SJCRH30 (cell line): ENCODE measurements at regions not wholly inside any gene's neighbourhood (a gene's known extent, or its start where the extent isn't known, plus 50 kb on each side); places are given as distances from the start of the nearest gene placed in this dataset.

Experiments used
- DNase-seq, 2 experiments: peaks; one replicate each; pipeline ENCODE4 v3.0.0-alpha.2; 2015 to 2020
- H3K27ac ChIP-seq: fragments of 250-450 bp; sonication (Bioruptor Pico); 2 replicates; pipeline ENCODE4 v1.5.1; 2020; ENCODE audit warnings: mild to moderate bottlenecking, moderate library complexity
- H3K27me3 ChIP-seq: fragments of 250-450 bp; sonication (Bioruptor Pico); 2 replicates; pipeline ENCODE4 v1.5.1; 2020; ENCODE audit warnings: mild to moderate bottlenecking, moderate library complexity
- H3K36me3 ChIP-seq: fragments of 250-450 bp; sonication (Bioruptor Pico); 2 replicates; pipeline ENCODE4 v1.5.1; 2020; ENCODE audit warnings: mild to moderate bottlenecking, moderate library complexity
- H3K4me1 ChIP-seq: fragments of 250-450 bp; sonication (Bioruptor Pico); 2 replicates; pipeline ENCODE4 v1.5.1; 2020; ENCODE audit warnings: mild to moderate bottlenecking, moderate library complexity
- H3K4me3 ChIP-seq: fragments of 250-450 bp; sonication (Bioruptor Pico); 2 replicates; pipeline ENCODE4 v1.5.1; 2020; ENCODE audit warnings: mild to moderate bottlenecking, moderate library complexity
- H3K9me3 ChIP-seq: fragments of 250-450 bp; sonication (Bioruptor Pico); replicated peaks from 2 replicates; pipeline ENCODE4 v1.5.1; 2020; ENCODE audit warnings: mild to moderate bottlenecking, moderate library complexity

- Histone ChIP-seq H3K9me3 (no peaks in the 10 kb centered on the region), H3K27ac (no peak overlapping the region)
- DNase-seq, result no peak
These were observed 576.0 kb upstream of the DPP6 start for GRCh38 chr7:153476166-153476565.

GRCh38 chr7:153496257-153496656 lies 555.9 kb upstream of the DPP6 start:
- no peak overlapping the region for H3K27ac ChIP-seq
- no peaks in the 10 kb centered on the region for H3K4me1 ChIP-seq
- no peaks in the 10 kb centered on the region for H3K36me3 ChIP-seq
- H3K9me3 ChIP-seq, result no peaks in the 10 kb centered on the region
- H3K4me3 ChIP-seq, result no peak overlapping the region
- H3K27me3 ChIP-seq, result no peaks in the 10 kb centered on the region; the same call in 1 of the 2 replicates
- DNase-seq, result no peak

More at GRCh38 chr7:153476166-153476565, 576.0 kb upstream of the DPP6 start:
- Histone ChIP-seq H3K27me3 (no peaks in the 10 kb centered on the region), H3K4me3 (no peak overlapping the region), H3K4me1 (peaks cover 7% of the 10 kb centered on the region), H3K36me3 (no peaks in the 10 kb centered on the region)

GRCh38 chr7:153503093-153503492 lies 549.1 kb upstream of the DPP6 start:
- no peak for DNase-seq
- H3K36me3 ChIP-seq, result no peaks in the 10 kb centered on the region
- H3K4me3 ChIP-seq, result no peak overlapping the region
- no peaks in the 10 kb centered on the region for H3K9me3 ChIP-seq
- H3K27me3 ChIP-seq, result no peaks in the 10 kb centered on the region
- no peak overlapping the region for H3K27ac ChIP-seq
- H3K4me1 ChIP-seq, result no peaks in the 10 kb centered on the region

- no peak for DNase-seq
- Histone ChIP-seq H3K4me3 (no peak overlapping the region), H3K27me3 (no peaks in the 10 kb centered on the region), H3K4me1 (no peaks in the 10 kb centered on the region), H3K27ac (no peak overlapping the region), H3K36me3 (no peaks in the 10 kb centered on the region), H3K9me3 (no peaks in the 10 kb centered on the region)
These were observed 547.7 kb upstream of the DPP6 start for GRCh38 chr7:153504288-153505075.

- Histone ChIP-seq H3K4me1 (no peaks in the 10 kb centered on the region), H3K36me3 (no peaks in the 10 kb centered on the region), H3K9me3 (no peaks in the 10 kb centered on the region), H3K27me3 (no peaks in the 10 kb centered on the region), H3K27ac (no peak overlapping the region), H3K4me3 (no peak overlapping the region)
- no peak for DNase-seq
These were observed 544.3 kb upstream of the DPP6 start for GRCh38 chr7:153507885-153508284.

- Histone ChIP-seq H3K9me3 (no peaks in the 10 kb centered on the region), H3K4me3 (no peak overlapping the region), H3K36me3 (no peaks in the 10 kb centered on the region), H3K27ac (no peak overlapping the region), H3K27me3 (peaks cover 7% of the 10 kb centered on the region; the same call in 1 of the 2 replicates), H3K4me1 (no peaks in the 10 kb centered on the region)
- DNase-seq, result no peak
These were observed 542.4 kb upstream of the DPP6 start for GRCh38 chr7:153509768-153510167.

GRCh38 chr7:153510674-153511073 lies 541.5 kb upstream of the DPP6 start:
- peaks cover 7% of the 10 kb centered on the region; the same call in 1 of the 2 replicates for H3K27me3 ChIP-seq
- no peaks in the 10 kb centered on the region for H3K36me3 ChIP-seq
- no peak overlapping the region for H3K27ac ChIP-seq
- H3K4me3 ChIP-seq, result no peak overlapping the region
- H3K9me3 ChIP-seq, result no peaks in the 10 kb centered on the region
- DNase-seq, result no peak
- no peaks in the 10 kb centered on the region for H3K4me1 ChIP-seq

GRCh38 chr7:153514032-153514431 lies 538.2 kb upstream of the DPP6 start:
- Histone ChIP-seq H3K9me3 (no peaks in the 10 kb centered on the region), H3K4me1 (no peaks in the 10 kb centered on the region), H3K27ac (no peak overlapping the region), H3K27me3 (peaks cover 7% of the 10 kb centered on the region; the same call in 1 of the 2 replicates), H3K36me3 (no peaks in the 10 kb centered on the region), H3K4me3 (no peak overlapping the region)
- no peak for DNase-seq

- H3K4me3 ChIP-seq, result no peak overlapping the region
- no peak overlapping the region for H3K27ac ChIP-seq
- no peaks in the 10 kb centered on the region for H3K36me3 ChIP-seq
- H3K9me3 ChIP-seq, result no peaks in the 10 kb centered on the region
- no peaks in the 10 kb centered on the region for H3K4me1 ChIP-seq
- no peak for DNase-seq
- H3K27me3 ChIP-seq, result peaks cover 12% of the 10 kb centered on the region; the same call in 1 of the 2 replicates
These were observed 536.8 kb upstream of the DPP6 start for GRCh38 chr7:153515359-153515758.

- Histone ChIP-seq H3K4me1 (no peaks in the 10 kb centered on the region), H3K27ac (no peak overlapping the region), H3K27me3 (peaks cover 19% of the 10 kb centered on the region), H3K4me3 (no peak overlapping the region), H3K9me3 (no peaks in the 10 kb centered on the region), H3K36me3 (no peaks in the 10 kb centered on the region)
- DNase-seq, result no peak
These were observed 533.8 kb upstream of the DPP6 start for GRCh38 chr7:153518201-153518984.

GRCh38 chr7:153521370-153521769 lies 530.8 kb upstream of the DPP6 start:
- no peaks in the 10 kb centered on the region for H3K9me3 ChIP-seq
- H3K27ac ChIP-seq, result no peak overlapping the region
- no peak overlapping the region for H3K4me3 ChIP-seq
- no peak for DNase-seq
- H3K27me3 ChIP-seq, result peaks cover 42% of the 10 kb centered on the region
- no peaks in the 10 kb centered on the region for H3K36me3 ChIP-seq
- no peaks in the 10 kb centered on the region for H3K4me1 ChIP-seq

GRCh38 chr7:153522261-153522660 lies 529.9 kb upstream of the DPP6 start:
- no peak for DNase-seq
- no peaks in the 10 kb centered on the region for H3K4me1 ChIP-seq
- no peak overlapping the region for H3K4me3 ChIP-seq
- no peaks in the 10 kb centered on the region for H3K36me3 ChIP-seq
- no peak overlapping the region for H3K27ac ChIP-seq
- H3K27me3 ChIP-seq, result peaks cover 42% of the 10 kb centered on the region
- no peaks in the 10 kb centered on the region for H3K9me3 ChIP-seq

GRCh38 chr7:153523320-153524015 lies 528.7 kb upstream of the DPP6 start:
- DNase-seq, result no peak
- no peaks in the 10 kb centered on the region for H3K9me3 ChIP-seq
- no peaks in the 10 kb centered on the region for H3K4me1 ChIP-seq
- H3K27me3 ChIP-seq, result peaks cover 50% of the 10 kb centered on the region
- no peak overlapping the region for H3K4me3 ChIP-seq
- H3K27ac ChIP-seq, result no peak overlapping the region
- no peaks in the 10 kb centered on the region for H3K36me3 ChIP-seq

GRCh38 chr7:153524070-153524601 lies 528.1 kb upstream of the DPP6 start:
- Histone ChIP-seq H3K36me3 (no peaks in the 10 kb centered on the region), H3K9me3 (no peaks in the 10 kb centered on the region), H3K27ac (no peak overlapping the region)

GRCh38 chr7:153529100-153529499 lies 523.1 kb upstream of the DPP6 start:
- H3K36me3 ChIP-seq, result no peaks in the 10 kb centered on the region
- H3K9me3 ChIP-seq, result no peaks in the 10 kb centered on the region

More at GRCh38 chr7:153524070-153524601, 528.1 kb upstream of the DPP6 start:
- Histone ChIP-seq H3K4me3 (no peak overlapping the region), H3K27me3 (peaks cover 50% of the 10 kb centered on the region), H3K4me1 (no peaks in the 10 kb centered on the region)
- no peak for DNase-seq

More at GRCh38 chr7:153529100-153529499, 523.1 kb upstream of the DPP6 start:
- Histone ChIP-seq H3K27me3 (peaks cover 32% of the 10 kb centered on the region), H3K27ac (no peak overlapping the region), H3K4me1 (no peaks in the 10 kb centered on the region), H3K4me3 (no peak overlapping the region)
- DNase-seq, result no peak
